ENCODE measurements at regions not wholly inside any gene's neighbourhood (a gene's known extent, or its start where the extent isn't known, plus 50 kb on each side); places are given as distances from the start of the nearest gene placed in this dataset.

GRCh38 chr11:87871056-87871455 lies 304.2 kb downstream of the RAB38 start:
- TF ChIP-seq CTCF (IDR thresholded peaks at IDR 0.05) (no peak), POLR2A (IDR thresholded peaks at IDR 0.05) (no peak)

Measured in lower leg skin (tissue), 3 donors.